Parathyroid adenoma (tissue), 2 donors: ENCODE measurements at regions not wholly inside any gene's neighbourhood (a gene's known extent, or its start where the extent isn't known, plus 50 kb on each side); places are given as distances from the start of the nearest gene placed in this dataset.

Source experiments
- H2AFZ ChIP-seq: fragments of 300-600 bp; sonication (generic); one replicate; pipeline ENCODE4 v1.7.0; 2017; ENCODE audit warnings: antibody characterized with exemption, mild to moderate bottlenecking
- H3K27ac ChIP-seq: fragments of 300-600 bp; sonication (generic); one replicate; pipeline ENCODE4 v1.7.0; 2017
- H3K27me3 ChIP-seq: fragments of 300-600 bp; sonication (generic); one replicate; pipeline ENCODE4 v1.7.0; 2017; ENCODE audit warnings: low read length; ENCODE audit not compliant: control insufficient read depth, insufficient read depth
- H3K36me3 ChIP-seq: fragments of 300-600 bp; sonication (generic); one replicate; pipeline ENCODE4 v1.7.0; 2017; ENCODE audit warnings: low read length; ENCODE audit not compliant: control insufficient read depth, insufficient read depth
- H3K4me1 ChIP-seq: fragments of 300-600 bp; sonication (generic); one replicate; pipeline ENCODE4 v1.7.0; 2017; ENCODE audit warnings: control low read depth
- H3K4me2 ChIP-seq: fragments of 300-600 bp; sonication (generic); one replicate; pipeline ENCODE4 v1.7.0; 2017; ENCODE audit warnings: low read length
- H3K4me3 ChIP-seq: fragments of 300-600 bp; sonication (generic); one replicate; pipeline ENCODE4 v1.7.0; 2017; ENCODE audit warnings: low read depth, low read length
- H3K79me2 ChIP-seq: fragments of 300-600 bp; sonication (generic); one replicate; pipeline ENCODE4 v1.7.0; 2017; ENCODE audit warnings: control low read depth
- H3K9ac ChIP-seq: fragments of 300-600 bp; sonication (generic); one replicate; pipeline ENCODE4 v1.7.0; 2017; ENCODE audit warnings: mild to moderate bottlenecking
- H3K9me3 ChIP-seq: fragments of 300-600 bp; sonication (generic); one replicate; pipeline ENCODE4 v1.7.0; 2017; ENCODE audit warnings: low read length; ENCODE audit not compliant: control insufficient read depth
- TF ChIP-seq, protein P1 (sequence below): fragments of 300-600 bp; sonication (generic); IDR thresholded peaks from one replicate; pipeline ENCODE4 v1.7.0; 2017; ENCODE audit warnings: antibody characterized with exemption, mild to moderate bottlenecking
- donor health status: primary hyperparathyroidism.

DNA sequence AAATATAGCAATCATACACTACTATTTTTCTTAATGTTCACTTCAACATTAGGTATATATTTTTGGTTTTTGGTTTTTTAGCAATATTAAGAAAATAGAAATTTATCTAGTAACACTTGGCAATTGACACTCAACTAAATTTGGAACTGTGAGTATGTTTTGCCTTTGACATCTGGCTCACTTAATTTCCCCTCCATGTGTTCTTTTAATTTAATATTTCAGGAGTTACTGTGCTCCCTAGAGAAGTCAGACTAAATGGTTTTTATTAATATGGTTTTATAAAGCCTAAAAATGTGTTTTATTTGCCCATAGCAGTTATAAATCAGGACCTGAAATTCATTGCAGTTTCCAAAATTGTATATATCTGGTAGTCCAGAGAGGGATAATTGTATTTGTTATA is 175.3 kb upstream of the AVPR1A start:
- TF ChIP-seq, protein P1, sequence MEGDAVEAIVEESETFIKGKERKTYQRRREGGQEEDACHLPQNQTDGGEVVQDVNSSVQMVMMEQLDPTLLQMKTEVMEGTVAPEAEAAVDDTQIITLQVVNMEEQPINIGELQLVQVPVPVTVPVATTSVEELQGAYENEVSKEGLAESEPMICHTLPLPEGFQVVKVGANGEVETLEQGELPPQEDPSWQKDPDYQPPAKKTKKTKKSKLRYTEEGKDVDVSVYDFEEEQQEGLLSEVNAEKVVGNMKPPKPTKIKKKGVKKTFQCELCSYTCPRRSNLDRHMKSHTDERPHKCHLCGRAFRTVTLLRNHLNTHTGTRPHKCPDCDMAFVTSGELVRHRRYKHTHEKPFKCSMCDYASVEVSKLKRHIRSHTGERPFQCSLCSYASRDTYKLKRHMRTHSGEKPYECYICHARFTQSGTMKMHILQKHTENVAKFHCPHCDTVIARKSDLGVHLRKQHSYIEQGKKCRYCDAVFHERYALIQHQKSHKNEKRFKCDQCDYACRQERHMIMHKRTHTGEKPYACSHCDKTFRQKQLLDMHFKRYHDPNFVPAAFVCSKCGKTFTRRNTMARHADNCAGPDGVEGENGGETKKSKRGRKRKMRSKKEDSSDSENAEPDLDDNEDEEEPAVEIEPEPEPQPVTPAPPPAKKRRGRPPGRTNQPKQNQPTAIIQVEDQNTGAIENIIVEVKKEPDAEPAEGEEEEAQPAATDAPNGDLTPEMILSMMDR: no peak
- no peaks in the 10 kb centered on the region for H3K27me3 ChIP-seq
- no peaks in the 10 kb centered on the region for H3K79me2 ChIP-seq
- H2AFZ ChIP-seq: no peak overlapping the region
- no peaks in the 10 kb centered on the region for H3K4me1 ChIP-seq
- no peak overlapping the region for H3K27ac ChIP-seq
- H3K4me2 ChIP-seq: no peak overlapping the region
- no peaks in the 10 kb centered on the region for H3K9me3 ChIP-seq
- H3K36me3 ChIP-seq: no peaks in the 10 kb centered on the region
- H3K9ac ChIP-seq: no peak overlapping the region
- no peak overlapping the region for H3K4me3 ChIP-seq

DNA sequence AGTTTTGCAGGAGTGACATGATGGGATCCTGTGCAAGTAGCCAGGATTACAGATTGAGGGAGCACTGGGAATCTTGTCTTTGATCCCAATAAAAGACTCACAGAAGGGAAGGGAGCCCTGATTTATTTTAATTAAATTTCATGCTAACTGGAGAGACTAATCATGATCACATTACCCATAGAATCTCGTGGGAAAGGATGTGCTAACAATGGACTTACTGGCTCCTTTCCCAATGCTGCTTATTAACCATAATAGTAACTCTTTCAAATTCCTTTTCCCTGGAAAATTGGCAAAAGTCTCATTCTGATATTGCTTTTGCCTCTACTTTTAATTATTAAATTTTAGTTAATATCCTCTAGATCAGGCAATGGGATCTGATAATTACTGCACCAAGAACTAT is 174.8 kb upstream of the AVPR1A start:
- Histone ChIP-seq H3K27ac (no peak overlapping the region), H3K4me2 (no peak overlapping the region), H3K36me3 (no peaks in the 10 kb centered on the region), H3K9ac (no peak overlapping the region), H3K9me3 (no peaks in the 10 kb centered on the region), H3K79me2 (no peaks in the 10 kb centered on the region), H3K4me3 (no peak overlapping the region), H3K27me3 (no peaks in the 10 kb centered on the region), H3K4me1 (no peaks in the 10 kb centered on the region), H2AFZ (no peak overlapping the region)
- TF ChIP-seq, protein P1: no peak

DNA sequence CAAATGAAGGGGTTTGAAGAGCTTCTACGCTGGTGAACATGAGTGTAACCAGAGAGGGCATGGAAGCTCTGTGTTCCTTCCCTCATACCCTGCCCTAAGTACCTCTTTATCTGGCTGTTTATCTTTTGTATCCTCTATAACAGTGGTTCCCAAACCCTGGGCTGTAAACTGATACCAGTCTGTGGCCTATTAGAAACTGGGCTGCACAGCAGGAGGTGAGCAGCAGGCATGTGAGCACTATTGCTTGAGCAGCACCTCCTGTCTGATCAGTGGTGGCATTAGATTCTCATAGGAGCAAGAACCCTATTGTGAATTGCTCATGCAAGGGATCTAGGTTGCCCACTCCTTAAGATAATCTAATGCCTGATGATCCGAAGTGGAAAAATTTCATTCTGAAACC is 172.9 kb upstream of the AVPR1A start:
- H3K79me2 ChIP-seq: no peaks in the 10 kb centered on the region
- no peak overlapping the region for H2AFZ ChIP-seq
- no peak overlapping the region for H3K4me2 ChIP-seq
- no peaks in the 10 kb centered on the region for H3K4me1 ChIP-seq
- H3K27me3 ChIP-seq: no peaks in the 10 kb centered on the region
- H3K4me3 ChIP-seq: no peak overlapping the region
- H3K9me3 ChIP-seq: no peaks in the 10 kb centered on the region
- H3K9ac ChIP-seq: no peak overlapping the region
- H3K27ac ChIP-seq: no peak overlapping the region
- TF ChIP-seq, protein P1: no peak
- no peaks in the 10 kb centered on the region for H3K36me3 ChIP-seq

DNA sequence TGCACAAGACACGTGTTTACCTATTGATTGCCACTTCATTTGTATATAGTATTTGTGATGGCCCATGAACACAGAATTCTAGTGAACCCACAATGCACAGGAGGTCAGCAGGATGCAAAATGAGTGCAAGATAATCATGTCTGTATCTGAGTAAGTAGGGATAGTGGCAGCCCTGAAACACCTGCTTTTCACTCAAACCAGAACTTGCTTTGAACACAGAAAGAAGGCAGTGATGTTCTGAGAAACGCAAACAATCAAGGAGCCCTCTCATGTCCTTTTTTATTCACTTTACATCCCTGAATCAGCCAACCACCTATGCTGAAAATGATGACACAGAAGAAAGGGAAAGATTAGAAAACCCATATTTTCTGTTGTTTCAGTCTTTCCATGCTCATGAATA is 170.4 kb upstream of the AVPR1A start:
- Histone ChIP-seq H3K9me3 (no peaks in the 10 kb centered on the region), H3K4me2 (no peak overlapping the region), H3K4me3 (no peak overlapping the region), H3K27me3 (no peaks in the 10 kb centered on the region), H2AFZ (no peak overlapping the region), H3K79me2 (no peaks in the 10 kb centered on the region), H3K4me1 (no peaks in the 10 kb centered on the region), H3K36me3 (no peaks in the 10 kb centered on the region), H3K9ac (no peak overlapping the region), H3K27ac (no peak overlapping the region)
- TF ChIP-seq, protein P1: no peak

DNA sequence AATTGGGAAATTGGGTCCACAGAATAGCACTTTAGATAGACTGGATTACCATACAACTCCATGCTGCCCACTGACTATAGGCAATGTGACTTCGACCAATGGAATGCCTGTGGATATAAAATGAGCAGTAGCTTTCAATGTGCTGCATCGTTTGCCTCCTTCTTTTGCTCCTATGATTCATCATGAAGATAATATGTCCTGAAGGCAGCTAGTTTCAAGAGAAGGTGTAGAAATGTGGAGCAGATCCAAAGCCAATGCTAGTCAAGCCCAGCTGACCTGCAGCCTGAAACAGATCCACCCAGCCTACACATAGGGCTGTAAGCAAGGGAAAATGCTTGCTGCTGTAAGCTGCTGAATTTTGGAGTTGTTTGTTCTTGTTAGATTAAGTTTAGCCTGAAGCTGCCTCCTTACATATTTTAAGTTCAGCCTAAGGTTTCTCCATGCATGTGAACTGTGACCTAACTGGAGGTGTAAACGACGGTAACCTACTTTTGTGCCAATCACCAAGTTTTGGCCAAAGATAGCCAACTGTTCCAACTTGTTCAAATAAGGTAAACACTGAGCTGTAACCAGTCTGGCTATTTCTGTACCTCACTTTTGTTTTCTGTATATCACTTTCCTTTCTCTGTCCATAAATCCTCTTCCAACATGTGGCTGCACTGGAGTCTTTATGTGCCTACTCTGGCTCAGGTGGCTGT is 169.1 kb upstream of the AVPR1A start:
- no peak overlapping the region for H3K9ac ChIP-seq
- TF ChIP-seq, protein P1: no peak
- H3K27ac ChIP-seq: no peak overlapping the region
- no peak overlapping the region for H3K4me2 ChIP-seq
- H2AFZ ChIP-seq: no peak overlapping the region
- no peak overlapping the region for H3K4me3 ChIP-seq
- H3K79me2 ChIP-seq: no peaks in the 10 kb centered on the region
- no peaks in the 10 kb centered on the region for H3K4me1 ChIP-seq
- no peaks in the 10 kb centered on the region for H3K27me3 ChIP-seq
- H3K9me3 ChIP-seq: no peaks in the 10 kb centered on the region
- no peaks in the 10 kb centered on the region for H3K36me3 ChIP-seq
